CD4-positive, alpha-beta T cell treated with Interleukin-15 for 4 hours (primary cell): ENCODE measurements at regions not wholly inside any gene's neighbourhood (a gene's known extent, or its start where the extent isn't known, plus 50 kb on each side); places are given as distances from the start of the nearest gene placed in this dataset.
"Not testable (repeated sequence)": the region's sequence is repeated elsewhere in the genome, so short reads cannot be mapped to it uniquely, and the experiment has no call there.

Experiments used
- DNase-seq: peaks from one replicate; pipeline ENCODE4 v3.0.0-alpha.2; 2020; ENCODE audit warnings: low spot score

GRCh38 chr12:19909418-19909817 lies 458.9 kb upstream of the PDE3A start:
- DNase-seq, result no peak

- no peak for DNase-seq
These were observed 457.7 kb upstream of the PDE3A start for GRCh38 chr12:19910681-19911080.

- DNase-seq, result no peak
These were observed 455.3 kb upstream of the PDE3A start for GRCh38 chr12:19912991-19913390.

- no peak for DNase-seq
These were observed 452.7 kb upstream of the PDE3A start for GRCh38 chr12:19915392-19916195.

- no peak for DNase-seq
These were observed 452.1 kb upstream of the PDE3A start for GRCh38 chr12:19916196-19916753.

GRCh38 chr12:19916974-19917373 lies 451.4 kb upstream of the PDE3A start:
- DNase-seq, result no peak

GRCh38 chr12:19921716-19922115 lies 446.6 kb upstream of the PDE3A start:
- not testable (repeated sequence) for DNase-seq

GRCh38 chr12:19922717-19923116 lies 445.6 kb upstream of the PDE3A start:
- no peak for DNase-seq

- DNase-seq, result no peak
These were observed 444.0 kb upstream of the PDE3A start for GRCh38 chr12:19924360-19924759.

- no peak for DNase-seq
These were observed 442.5 kb upstream of the PDE3A start for GRCh38 chr12:19925841-19926240.

GRCh38 chr12:19926266-19926665 lies 442.1 kb upstream of the PDE3A start:
- DNase-seq, result no peak

GRCh38 chr12:19927661-19928060 lies 440.7 kb upstream of the PDE3A start:
- no peak for DNase-seq

- no peak for DNase-seq
These were observed 435.9 kb upstream of the PDE3A start for GRCh38 chr12:19932413-19932812.

GRCh38 chr12:19933924-19934323 lies 434.4 kb upstream of the PDE3A start:
- DNase-seq, result no peak

GRCh38 chr12:19937161-19937560 lies 431.2 kb upstream of the PDE3A start:
- no peak for DNase-seq

- no peak for DNase-seq
These were observed 430.3 kb upstream of the PDE3A start for GRCh38 chr12:19938031-19938430.

GRCh38 chr12:19938491-19938890 lies 429.8 kb upstream of the PDE3A start:
- DNase-seq, result no peak

GRCh38 chr12:19940267-19940666 lies 428.1 kb upstream of the PDE3A start:
- DNase-seq, result no peak

GRCh38 chr12:19941096-19941495 lies 427.2 kb upstream of the PDE3A start:
- DNase-seq, result no peak

- DNase-seq, result no peak
These were observed 422.5 kb upstream of the PDE3A start for GRCh38 chr12:19945559-19946435.

GRCh38 chr12:19946550-19946949 lies 421.8 kb upstream of the PDE3A start:
- DNase-seq, result no peak

- DNase-seq, result no peak
These were observed 421.0 kb upstream of the PDE3A start for GRCh38 chr12:19947344-19947743.

GRCh38 chr12:19951664-19952063 lies 416.7 kb upstream of the PDE3A start:
- DNase-seq, result no peak
